ENCODE measurements at regions not wholly inside any gene's neighbourhood (a gene's known extent, or its start where the extent isn't known, plus 50 kb on each side); places are given as distances from the start of the nearest gene placed in this dataset.

GRCh38 chr10:4768416-4768815, 57.6 kb upstream of the AKR1E2 start:
- no peak for TF ChIP-seq CTCF (IDR thresholded peaks at IDR 0.05)
- no peak for TF ChIP-seq POLR2AphosphoS5 (IDR thresholded peaks at IDR 0.05; ENCODE audit: low read depth, low read length)
- no peak for TF ChIP-seq TCF7L2 (IDR thresholded peaks at IDR 0.05; ENCODE audit: low read depth, low read length)
- TF ChIP-seq SIN3A (IDR thresholded peaks at IDR 0.05; ENCODE audit: borderline replicate concordance, insufficient read depth, low read depth, low read length) = no peak

Data from Panc1 (cell line).